ENCODE measurements at regions not wholly inside any gene's neighbourhood (a gene's known extent, or its start where the extent isn't known, plus 50 kb on each side); places are given as distances from the start of the nearest gene placed in this dataset.

GRCh38 chr9:93818827-93819472, 136.2 kb downstream of the BARX1 start:
- H3K27ac ChIP-seq = no peak overlapping the region
- H3K4me1 ChIP-seq = no peaks in the 10 kb centered on the region
- TF ChIP-seq, protein P1, sequence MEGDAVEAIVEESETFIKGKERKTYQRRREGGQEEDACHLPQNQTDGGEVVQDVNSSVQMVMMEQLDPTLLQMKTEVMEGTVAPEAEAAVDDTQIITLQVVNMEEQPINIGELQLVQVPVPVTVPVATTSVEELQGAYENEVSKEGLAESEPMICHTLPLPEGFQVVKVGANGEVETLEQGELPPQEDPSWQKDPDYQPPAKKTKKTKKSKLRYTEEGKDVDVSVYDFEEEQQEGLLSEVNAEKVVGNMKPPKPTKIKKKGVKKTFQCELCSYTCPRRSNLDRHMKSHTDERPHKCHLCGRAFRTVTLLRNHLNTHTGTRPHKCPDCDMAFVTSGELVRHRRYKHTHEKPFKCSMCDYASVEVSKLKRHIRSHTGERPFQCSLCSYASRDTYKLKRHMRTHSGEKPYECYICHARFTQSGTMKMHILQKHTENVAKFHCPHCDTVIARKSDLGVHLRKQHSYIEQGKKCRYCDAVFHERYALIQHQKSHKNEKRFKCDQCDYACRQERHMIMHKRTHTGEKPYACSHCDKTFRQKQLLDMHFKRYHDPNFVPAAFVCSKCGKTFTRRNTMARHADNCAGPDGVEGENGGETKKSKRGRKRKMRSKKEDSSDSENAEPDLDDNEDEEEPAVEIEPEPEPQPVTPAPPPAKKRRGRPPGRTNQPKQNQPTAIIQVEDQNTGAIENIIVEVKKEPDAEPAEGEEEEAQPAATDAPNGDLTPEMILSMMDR (IDR thresholded peaks at IDR 0.05 in 4 of 5, conservative IDR thresholded peaks at IDR 0.05 in 1 of 5) = no peak
- no peak for TF ChIP-seq POLR2A (IDR thresholded peaks at IDR 0.05)
- no peak for ATAC-seq
- no peak for DNase-seq
- no peak overlapping the region for H3K4me3 ChIP-seq
- H3K9me3 ChIP-seq = no peaks in the 10 kb centered on the region
- H3K36me3 ChIP-seq = no peaks in the 10 kb centered on the region
- peaks cover 0 to 7% (median 3%) of the 10 kb centered on the region in 3 donors for H3K27me3 ChIP-seq
- in situ Hi-C loops (cut with MboI; ENCODE audit: low sequenced_read_pairs in 4 of 4) (no loop called here), intact Hi-C loops (cut with DNase I; ENCODE audit: low total_unique reads) (no loop called here)

DNA sequence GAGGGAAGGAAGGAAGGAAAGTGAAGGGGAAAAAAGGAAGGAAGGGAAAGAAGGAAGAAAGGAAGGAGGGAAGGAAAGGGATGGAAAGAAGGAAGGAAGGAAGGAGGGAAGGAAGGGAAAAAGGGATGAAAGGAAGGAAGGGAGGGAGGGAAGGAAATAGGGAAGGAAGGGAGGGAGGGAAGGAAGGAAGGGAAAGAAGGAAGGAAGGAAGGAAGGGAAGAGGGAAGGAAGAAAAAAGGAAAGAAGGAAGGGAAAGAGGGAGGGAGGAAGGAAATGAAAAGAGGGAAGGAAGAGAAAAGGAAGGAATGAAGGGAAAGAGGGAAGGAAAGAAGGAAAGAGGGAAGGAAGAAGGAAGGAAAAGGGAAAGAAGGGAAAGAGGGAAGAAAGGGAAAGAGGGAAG, 136.9 kb downstream of the BARX1 start:
- intact Hi-C loops (cut with DNase I; ENCODE audit: low total_unique reads) (no loop called here), in situ Hi-C loops (cut with MboI; ENCODE audit: low sequenced_read_pairs in 4 of 4) (no loop called here)
- H3K27ac ChIP-seq = no peak overlapping the region
- TF ChIP-seq POLR2A (IDR thresholded peaks at IDR 0.05) = no peak
- TF ChIP-seq, protein P1 (IDR thresholded peaks at IDR 0.05 in 4 of 5, conservative IDR thresholded peaks at IDR 0.05 in 1 of 5) = no peak
- ATAC-seq (no peak), DNase-seq (no peak)
- H3K36me3 ChIP-seq = no peaks in the 10 kb centered on the region
- H3K4me3 ChIP-seq = no peak overlapping the region
- no peaks in the 10 kb centered on the region for H3K9me3 ChIP-seq
- peaks cover 0 to 7% (median 3%) of the 10 kb centered on the region in 3 donors for H3K27me3 ChIP-seq
- no peaks in the 10 kb centered on the region for H3K4me1 ChIP-seq

- Histone ChIP-seq H3K27ac (no peak overlapping the region), H3K36me3 (no peaks in the 10 kb centered on the region), H3K4me3 (no peak overlapping the region), H3K27me3 (peaks cover 0 to 15% (median 3%) of the 10 kb centered on the region in 3 donors), H3K4me1 (no peaks in the 10 kb centered on the region), H3K9me3 (no peaks in the 10 kb centered on the region)
- ATAC-seq = no peak
- TF ChIP-seq POLR2A (IDR thresholded peaks at IDR 0.05) = no peak
- TF ChIP-seq, protein P1 (IDR thresholded peaks at IDR 0.05 in 4 of 5, conservative IDR thresholded peaks at IDR 0.05 in 1 of 5) = no peak
- in situ Hi-C loops (cut with MboI; ENCODE audit: low sequenced_read_pairs in 4 of 4) = no loop called here
- intact Hi-C loops (cut with DNase I; ENCODE audit: low total_unique reads) = no loop called here
- no peak for DNase-seq
These were observed 139.5 kb downstream of the BARX1 start for GRCh38 chr9:93815677-93816076.

DNA sequence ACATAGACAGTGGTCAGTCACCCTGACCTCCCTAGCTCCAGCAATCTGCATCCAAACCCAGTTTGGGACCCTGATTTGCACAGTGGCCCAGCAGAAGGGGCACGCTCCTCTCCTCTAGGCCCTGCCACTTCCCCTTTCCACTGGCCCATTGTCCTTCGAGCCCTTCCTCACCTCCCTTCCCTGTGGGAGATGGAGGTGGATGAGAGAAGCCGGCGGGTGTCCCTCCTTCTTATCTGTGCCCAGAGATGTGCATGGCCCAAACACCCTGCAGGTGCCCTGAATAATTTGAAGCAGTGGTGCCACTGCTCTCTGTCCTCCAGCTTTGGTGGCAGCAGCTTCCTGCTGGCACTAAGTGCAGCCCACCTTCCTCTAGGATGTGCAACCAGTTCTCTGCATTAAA, 140.0 kb downstream of the BARX1 start:
- Histone ChIP-seq H3K27me3 (peaks cover 0 to 15% (median 3%) of the 10 kb centered on the region in 3 donors), H3K27ac (no peak overlapping the region)
- in situ Hi-C loops (cut with MboI; ENCODE audit: low sequenced_read_pairs in 4 of 4) = no loop called here

More for the DNA sequence above, 140.0 kb downstream of the BARX1 start:
- Histone ChIP-seq H3K4me3 (no peak overlapping the region), H3K4me1 (no peaks in the 10 kb centered on the region), H3K9me3 (no peaks in the 10 kb centered on the region), H3K36me3 (no peaks in the 10 kb centered on the region)
- no peak for TF ChIP-seq POLR2A (IDR thresholded peaks at IDR 0.05)
- TF ChIP-seq, protein P1 (IDR thresholded peaks at IDR 0.05 in 4 of 5, conservative IDR thresholded peaks at IDR 0.05 in 1 of 5) = no peak
- intact Hi-C loops (cut with DNase I; ENCODE audit: low total_unique reads) = no loop called here
- ATAC-seq (no peak), DNase-seq (no peak)

Measured in gastrocnemius medialis (tissue), 4 donors.